HCT116 (cell line): ENCODE measurements at regions not wholly inside any gene's neighbourhood (a gene's known extent, or its start where the extent isn't known, plus 50 kb on each side); places are given as distances from the start of the nearest gene placed in this dataset.
A peak's percentile ranks its signal among the peaks of the same experiment; 100 is the strongest.

Experiments used
- ATAC-seq: fragments of 200-7000 bp; cut with Tn5 transposase; 2 replicates; pipeline ENCODE4 v1.9.1; 2020; ENCODE audit warnings: mild to moderate bottlenecking, moderate library complexity
- BruUV-seq: library from RNA; stranded (reverse); fragments of 400-500 nt; replicated peaks from 2 replicates; lab custom pipeline; 2021; lab: Mats Ljungman, UMichigan
- CTCF ChIA-PET: fragments of 300-600 bp; sonication (Branson Sonifier 250); formaldehyde crosslinking; loops from one replicate; lab custom pipeline; 2021; ENCODE audit warnings: antibody characterized with exemption; lab: Charles Lee
- POLR2A ChIA-PET: fragments of 300-600, 350-600 bp; sonication (Branson Sonifier 250); formaldehyde crosslinking; loops from one replicate; lab custom pipeline; 2021; ENCODE audit warnings: antibody characterized with exemption; lab: Charles Lee
- RAD21 ChIA-PET, 2 experiments: fragments of 300-600 bp; sonication (Branson Sonifier 250); formaldehyde crosslinking; loops; one replicate each; lab custom pipeline; 2023; ENCODE audit warnings: low total read pairs in 2 of 2; ENCODE audit not compliant: uncharacterized antibody in 2 of 2, unreplicated experiment in 2 of 2, low non-redundant PET in 1 of 2; lab: Charles Lee
- DNase-seq: peaks from one replicate; pipeline ENCODE4 v3.0.0-alpha.2; 2010; ENCODE audit warnings: low read depth, low spot score
- H2AFZ ChIP-seq: fragments of 200-600 bp; shearing (Covaris generic), sonication (generic); 2 replicates; pipeline ENCODE4 v1.6.1; 2017; ENCODE audit warnings: low read depth, mixed run types, mixed read lengths, antibody characterized with exemption, low read length; ENCODE audit not compliant: poor library complexity, severe bottlenecking
- H3K27ac ChIP-seq: 2 replicates; pipeline ENCODE4 v1.5.1; 2012; ENCODE audit warnings: low read depth, low read length
- H3K27me3 ChIP-seq: fragments of 200-600 bp; sonication (generic); 2 replicates; pipeline ENCODE4 v1.6.1; 2016; ENCODE audit warnings: mixed run types, low read length, mixed read lengths; ENCODE audit not compliant: insufficient read depth
- H3K36me3 ChIP-seq, 2 experiments: fragments of 200-500 bp in 1 of 2; fragments of 200-600 bp in 1 of 2; sonication (Bioruptor generic) in 1 of 2; sonication (generic) in 1 of 2; 2 replicates each; pipeline versions ENCODE4 v1.5.1 to v1.6.1; 2014 to 2016; ENCODE audit warnings: low read length in 2 of 2, inconsistent platforms in 1 of 2, mixed read lengths in 1 of 2, mixed run types in 1 of 2; ENCODE audit not compliant: insufficient read depth in 2 of 2, control insufficient read depth in 1 of 2
- H3K4me1 ChIP-seq, 2 experiments: fragments of 200-600 bp in 1 of 2; sonication (generic) in 1 of 2; 2 replicates each; pipeline versions ENCODE4 v1.5.1 to v1.6.1; 2012 to 2017; ENCODE audit warnings: low read length in 2 of 2, inconsistent platforms in 1 of 2, mild to moderate bottlenecking in 1 of 2, mixed read lengths in 1 of 2, mixed run types in 1 of 2, moderate library complexity in 1 of 2; ENCODE audit not compliant: insufficient read depth in 2 of 2, control insufficient read depth in 1 of 2
- H3K4me2 ChIP-seq: fragments of 200-600 bp; sonication (generic); 2 replicates; pipeline ENCODE4 v1.6.1; 2017; ENCODE audit warnings: mixed run types, low read length, mixed read lengths
- H3K4me3 ChIP-seq, 2 experiments: fragments of 200-600 bp in 1 of 2; sonication (generic) in 1 of 2; replicated peaks in 1 of 2; 2 replicates each; pipeline ENCODE4 v1.5.1; 2011 to 2016; ENCODE audit warnings: low read length in 2 of 2, control low read depth in 1 of 2, low read depth in 1 of 2, mild to moderate bottlenecking in 1 of 2, mixed read lengths in 1 of 2, mixed run types in 1 of 2
- H3K79me2 ChIP-seq: fragments of 200-600 bp; sonication (generic); 2 replicates; pipeline ENCODE4 v1.6.1; 2017; ENCODE audit warnings: mild to moderate bottlenecking, mixed run types, low read length, moderate library complexity, mixed read lengths; ENCODE audit not compliant: insufficient read depth
- H3K9ac ChIP-seq: fragments of 200-600 bp; sonication (generic); 2 replicates; pipeline ENCODE4 v1.6.1; 2016; ENCODE audit warnings: low read length, mixed read lengths
- H3K9me2 ChIP-seq: fragments of 200-600 bp; sonication (generic), shearing (Covaris generic); 2 replicates; pipeline ENCODE4 v1.6.1; 2017; ENCODE audit warnings: mixed run types, mild to moderate bottlenecking, moderate library complexity; ENCODE audit not compliant: insufficient read depth
- H3K9me3 ChIP-seq, 2 experiments: fragments of 200-500 bp in 1 of 2; fragments of 200-600 bp in 1 of 2; sonication (Bioruptor generic) in 1 of 2; sonication (generic) in 1 of 2; 2 replicates each; pipeline ENCODE4 v1.6.1; 2014 to 2017; ENCODE audit warnings: low read length in 2 of 2, mixed read lengths in 2 of 2, inconsistent platforms in 1 of 2, low read depth in 1 of 2, mild to moderate bottlenecking in 1 of 2, mixed run types in 1 of 2, moderate library complexity in 1 of 2; ENCODE audit not compliant: control insufficient read depth in 1 of 2, insufficient read depth in 1 of 2
- H4K20me1 ChIP-seq: fragments of 200-600 bp; sonication (generic), shearing (Covaris generic); 2 replicates; pipeline ENCODE4 v1.6.1; 2017; ENCODE audit warnings: mixed run types, mild to moderate bottlenecking, moderate library complexity; ENCODE audit not compliant: insufficient read depth
- CEBPB ChIP-seq: IDR thresholded peaks from 2 replicates; pipeline ENCODE4 v1.6.1; 2012; ENCODE audit warnings: low read depth
- EZH2phosphoT487 ChIP-seq: fragments of 200-600 bp; IDR thresholded peaks from 2 replicates; pipeline ENCODE4 v1.6.1; 2018; ENCODE audit warnings: antibody characterized with exemption, borderline replicate concordance
- JUND ChIP-seq: IDR thresholded peaks from 2 replicates; pipeline ENCODE4 v1.6.1; 2012
- SP1 ChIP-seq: IDR thresholded peaks from 2 replicates; pipeline ENCODE4 v1.6.1; 2012; ENCODE audit warnings: low read depth
- TCF7L2 ChIP-seq: IDR thresholded peaks from 2 replicates; pipeline ENCODE4 v1.7.0; 2011; ENCODE audit warnings: borderline replicate concordance, inconsistent platforms; ENCODE audit not compliant: insufficient read depth, insufficient read length; ENCODE audit errors: extremely low read depth
- ZFX ChIP-seq: fragments of 450-650 bp; IDR thresholded peaks from 2 replicates; pipeline ENCODE4 v1.6.1; 2017
- intact Hi-C: fragments of 100-400 bp; cut with micrococcal nuclease; formaldehyde crosslinking; loops from 2 replicates; pipeline ENCODE4 v1.10.0; 2022
- TF ChIP-seq, protein P1 (sequence below): IDR thresholded peaks from 2 replicates; pipeline ENCODE4 v1.6.1; 2012
- TF ChIP-seq, protein P2 (sequence below): IDR thresholded peaks from 2 replicates; pipeline ENCODE4 v1.6.1; 2011; ENCODE audit warnings: mild to moderate bottlenecking, low read length, moderate library complexity; ENCODE audit not compliant: insufficient replicate concordance; ENCODE audit errors: extremely low read depth
- TF ChIP-seq, protein P3 (sequence below), 3 experiments: fragments of 200-600 bp in 1 of 3; sonication (generic) in 1 of 3; IDR thresholded peaks in 2 of 3; conservative IDR thresholded peaks in 1 of 3; 2 replicates each; pipeline ENCODE4 v1.5.1; 2012 to 2017; ENCODE audit warnings: low read depth in 2 of 3, low read length in 2 of 3, antibody characterized with exemption in 1 of 3, borderline replicate concordance in 1 of 3, control low read depth in 1 of 3, mild to moderate bottlenecking in 1 of 3, mixed read lengths in 1 of 3, mixed run types in 1 of 3, moderate library complexity in 1 of 3; ENCODE audit not compliant: insufficient read depth in 1 of 3

DNA sequence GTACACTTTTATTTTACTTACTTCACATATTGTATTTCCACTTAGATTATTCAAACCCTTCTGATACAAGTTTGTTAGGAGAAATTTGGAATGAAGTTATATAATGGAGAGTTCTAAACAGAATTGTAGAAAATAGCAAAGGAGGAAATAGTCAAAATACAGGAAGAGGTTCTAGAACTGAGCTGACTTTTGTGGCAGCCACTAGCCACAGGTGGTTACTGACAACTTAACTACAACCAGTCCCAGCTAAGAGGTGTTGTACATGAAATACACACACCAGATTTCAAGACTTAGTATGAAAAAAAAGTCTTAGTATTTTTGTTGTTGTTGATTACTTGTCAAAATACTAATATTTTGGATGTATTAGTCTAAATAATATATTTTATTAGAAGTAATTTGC lies 727.4 kb upstream of the CITED2 start:
- Histone ChIP-seq H3K4me2 (no peak overlapping the region), H3K4me3 (no peak overlapping the region), H3K27me3 (no peaks in the 10 kb centered on the region), H3K27ac (no peak overlapping the region), H3K9ac (no peak overlapping the region), H3K4me1 (peaks cover 0 to 7% of the 10 kb centered on the region in 2 experiments; a peak in 2 of 4 replicates), H4K20me1 (no peaks in the 10 kb centered on the region), H3K9me2 (no peaks in the 10 kb centered on the region), H3K9me3 (no peaks in the 10 kb centered on the region), H3K36me3 (no peaks in the 10 kb centered on the region), H2AFZ (peak overlapping the region; percentile 59), H3K79me2 (no peaks in the 10 kb centered on the region)
- RAD21 ChIA-PET: no interaction called here
- intact Hi-C loops: loop anchor here (10.0 kb wide), 1 partner anchor 727 kb away; the partner anchor contains the start of gene CITED2
- TF ChIP-seq, protein P1, sequence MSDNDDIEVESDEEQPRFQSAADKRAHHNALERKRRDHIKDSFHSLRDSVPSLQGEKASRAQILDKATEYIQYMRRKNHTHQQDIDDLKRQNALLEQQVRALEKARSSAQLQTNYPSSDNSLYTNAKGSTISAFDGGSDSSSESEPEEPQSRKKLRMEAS: no peak
- no peak for TF ChIP-seq EZH2phosphoT487
- TF ChIP-seq JUND: no peak
- TF ChIP-seq SP1: no peak
- no peak for TF ChIP-seq CEBPB
- TF ChIP-seq, protein P2, sequence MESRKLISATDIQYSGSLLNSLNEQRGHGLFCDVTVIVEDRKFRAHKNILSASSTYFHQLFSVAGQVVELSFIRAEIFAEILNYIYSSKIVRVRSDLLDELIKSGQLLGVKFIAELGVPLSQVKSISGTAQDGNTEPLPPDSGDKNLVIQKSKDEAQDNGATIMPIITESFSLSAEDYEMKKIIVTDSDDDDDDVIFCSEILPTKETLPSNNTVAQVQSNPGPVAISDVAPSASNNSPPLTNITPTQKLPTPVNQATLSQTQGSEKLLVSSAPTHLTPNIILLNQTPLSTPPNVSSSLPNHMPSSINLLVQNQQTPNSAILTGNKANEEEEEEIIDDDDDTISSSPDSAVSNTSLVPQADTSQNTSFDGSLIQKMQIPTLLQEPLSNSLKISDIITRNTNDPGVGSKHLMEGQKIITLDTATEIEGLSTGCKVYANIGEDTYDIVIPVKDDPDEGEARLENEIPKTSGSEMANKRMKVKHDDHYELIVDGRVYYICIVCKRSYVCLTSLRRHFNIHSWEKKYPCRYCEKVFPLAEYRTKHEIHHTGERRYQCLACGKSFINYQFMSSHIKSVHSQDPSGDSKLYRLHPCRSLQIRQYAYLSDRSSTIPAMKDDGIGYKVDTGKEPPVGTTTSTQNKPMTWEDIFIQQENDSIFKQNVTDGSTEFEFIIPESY: no peak
- no peak for TF ChIP-seq ZFX
- TF ChIP-seq, protein P3, sequence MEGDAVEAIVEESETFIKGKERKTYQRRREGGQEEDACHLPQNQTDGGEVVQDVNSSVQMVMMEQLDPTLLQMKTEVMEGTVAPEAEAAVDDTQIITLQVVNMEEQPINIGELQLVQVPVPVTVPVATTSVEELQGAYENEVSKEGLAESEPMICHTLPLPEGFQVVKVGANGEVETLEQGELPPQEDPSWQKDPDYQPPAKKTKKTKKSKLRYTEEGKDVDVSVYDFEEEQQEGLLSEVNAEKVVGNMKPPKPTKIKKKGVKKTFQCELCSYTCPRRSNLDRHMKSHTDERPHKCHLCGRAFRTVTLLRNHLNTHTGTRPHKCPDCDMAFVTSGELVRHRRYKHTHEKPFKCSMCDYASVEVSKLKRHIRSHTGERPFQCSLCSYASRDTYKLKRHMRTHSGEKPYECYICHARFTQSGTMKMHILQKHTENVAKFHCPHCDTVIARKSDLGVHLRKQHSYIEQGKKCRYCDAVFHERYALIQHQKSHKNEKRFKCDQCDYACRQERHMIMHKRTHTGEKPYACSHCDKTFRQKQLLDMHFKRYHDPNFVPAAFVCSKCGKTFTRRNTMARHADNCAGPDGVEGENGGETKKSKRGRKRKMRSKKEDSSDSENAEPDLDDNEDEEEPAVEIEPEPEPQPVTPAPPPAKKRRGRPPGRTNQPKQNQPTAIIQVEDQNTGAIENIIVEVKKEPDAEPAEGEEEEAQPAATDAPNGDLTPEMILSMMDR (IDR thresholded peaks at IDR 0.05 in 2 of 3, conservative IDR thresholded peaks at IDR 0.05 in 1 of 3; ENCODE audit: borderline replicate concordance in 1 of 3, insufficient read depth in 1 of 3, low read depth in 2 of 3, low read length in 2 of 3): no peak
- TF ChIP-seq TCF7L2: no peak
- POLR2A ChIA-PET: no interaction called here
- DNase-seq (no peak), ATAC-seq (no peak)
- CTCF ChIA-PET: no interaction called here
- no TSS peak for BruUV-seq
